Astrocyte of the spinal cord (primary cell): ENCODE measurements at regions not wholly inside any gene's neighbourhood (a gene's known extent, or its start where the extent isn't known, plus 50 kb on each side); places are given as distances from the start of the nearest gene placed in this dataset.

Source experiments
- DNase-seq: peaks from one replicate; pipeline ENCODE4 v3.0.0; 2011; ENCODE audit warnings: low read depth, low spot score
- H3K4me3 ChIP-seq: 2 replicates; pipeline ENCODE4 v1.5.1; 2011; ENCODE audit warnings: low read depth, mild to moderate bottlenecking, low read length, moderate library complexity
- in situ Hi-C: cut with HindIII; loops from 2 replicates; pipeline ENCODE4 v1.10.0; 2017; ENCODE audit warnings: low sequenced_read_pairs
- TF ChIP-seq, protein P1 (sequence below): IDR thresholded peaks from 2 replicates; pipeline ENCODE4 v1.5.1; 2012; ENCODE audit warnings: low read depth, mild to moderate bottlenecking, low read length, inconsistent platforms

DNA sequence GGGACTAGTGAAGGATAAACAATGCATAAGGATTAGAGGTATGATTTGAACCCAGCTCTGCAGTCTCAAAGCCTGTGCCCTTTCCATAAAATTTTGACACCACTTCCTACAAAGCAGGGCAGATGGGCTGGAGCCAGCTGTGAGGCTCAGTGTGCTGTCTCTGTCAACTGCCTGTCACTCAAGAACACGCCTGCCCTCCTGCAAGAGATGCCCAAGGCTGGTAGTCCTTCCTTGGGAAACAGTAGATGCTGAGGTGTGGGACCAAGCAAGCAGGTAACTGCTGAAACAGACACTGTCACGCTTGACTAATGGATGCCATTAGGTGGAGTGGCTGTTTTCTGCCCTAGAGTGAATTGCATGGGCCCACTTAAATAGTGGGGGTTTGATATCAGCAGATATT is 402.0 kb downstream of the PTPRU start:
- in situ Hi-C loops = no loop called here
- no peak for DNase-seq
- TF ChIP-seq, protein P1, sequence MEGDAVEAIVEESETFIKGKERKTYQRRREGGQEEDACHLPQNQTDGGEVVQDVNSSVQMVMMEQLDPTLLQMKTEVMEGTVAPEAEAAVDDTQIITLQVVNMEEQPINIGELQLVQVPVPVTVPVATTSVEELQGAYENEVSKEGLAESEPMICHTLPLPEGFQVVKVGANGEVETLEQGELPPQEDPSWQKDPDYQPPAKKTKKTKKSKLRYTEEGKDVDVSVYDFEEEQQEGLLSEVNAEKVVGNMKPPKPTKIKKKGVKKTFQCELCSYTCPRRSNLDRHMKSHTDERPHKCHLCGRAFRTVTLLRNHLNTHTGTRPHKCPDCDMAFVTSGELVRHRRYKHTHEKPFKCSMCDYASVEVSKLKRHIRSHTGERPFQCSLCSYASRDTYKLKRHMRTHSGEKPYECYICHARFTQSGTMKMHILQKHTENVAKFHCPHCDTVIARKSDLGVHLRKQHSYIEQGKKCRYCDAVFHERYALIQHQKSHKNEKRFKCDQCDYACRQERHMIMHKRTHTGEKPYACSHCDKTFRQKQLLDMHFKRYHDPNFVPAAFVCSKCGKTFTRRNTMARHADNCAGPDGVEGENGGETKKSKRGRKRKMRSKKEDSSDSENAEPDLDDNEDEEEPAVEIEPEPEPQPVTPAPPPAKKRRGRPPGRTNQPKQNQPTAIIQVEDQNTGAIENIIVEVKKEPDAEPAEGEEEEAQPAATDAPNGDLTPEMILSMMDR = no peak
- no peak overlapping the region for H3K4me3 ChIP-seq

DNA sequence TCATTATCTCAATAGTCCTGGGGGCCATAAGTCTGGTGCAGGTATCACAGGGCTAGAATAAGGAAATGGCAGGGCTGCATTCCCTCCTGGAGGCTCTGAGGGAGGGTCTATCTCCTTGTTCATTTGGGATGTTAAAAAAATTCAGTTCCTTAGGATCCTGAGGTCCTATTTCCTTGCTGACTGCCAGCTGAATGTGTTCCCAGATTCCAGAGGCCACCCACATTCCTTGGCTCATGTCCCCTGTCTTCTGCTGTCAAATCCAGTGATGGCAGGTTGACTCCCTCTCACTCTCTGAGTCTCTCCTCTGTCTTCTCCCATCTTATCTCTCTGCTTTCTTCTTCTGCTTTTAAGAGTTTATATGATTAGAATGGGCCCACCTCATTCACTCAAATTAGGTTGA is 400.6 kb downstream of the PTPRU start:
- H3K4me3 ChIP-seq = no peak overlapping the region
- no peak for DNase-seq
- in situ Hi-C loops = no loop called here
- TF ChIP-seq, protein P1 = no peak

DNA sequence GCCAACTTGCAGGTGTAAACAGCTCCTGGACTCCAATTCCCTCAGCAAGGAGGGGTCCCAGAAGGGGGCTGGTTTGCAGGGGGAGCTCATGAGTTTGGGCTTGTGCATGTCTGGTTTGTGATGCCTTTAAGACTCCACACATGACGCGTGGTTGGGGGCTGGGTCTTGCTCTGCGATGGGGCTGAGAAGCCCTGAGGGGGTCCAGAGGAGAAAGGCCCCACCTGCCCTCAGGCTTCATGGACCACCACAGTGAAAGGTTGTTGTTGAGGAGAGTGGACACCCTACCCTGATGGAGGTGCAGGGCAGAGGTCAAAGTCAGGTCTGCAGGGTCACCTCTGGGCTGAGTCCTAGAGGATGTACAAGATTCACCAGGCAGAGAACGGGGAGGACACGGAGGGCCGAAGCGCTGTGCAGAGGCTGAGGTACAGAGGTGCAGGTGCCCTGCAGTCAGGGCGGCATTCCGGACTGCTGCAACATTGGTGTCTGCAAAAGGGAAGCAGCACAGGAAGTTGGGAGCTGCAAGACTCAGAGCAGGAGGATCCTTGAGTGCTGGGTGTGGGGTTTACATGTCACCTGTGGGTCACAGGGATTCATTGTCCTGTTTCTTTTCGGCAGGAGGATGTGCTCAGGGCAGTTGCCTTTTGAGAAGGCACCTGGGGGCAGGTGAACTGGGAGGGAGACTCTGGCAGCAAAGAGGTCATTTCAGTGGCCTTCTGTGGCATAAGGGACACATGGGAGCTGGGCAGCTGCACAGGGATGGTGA is 399.4 kb downstream of the PTPRU start:
- in situ Hi-C loops = no loop called here
- H3K4me3 ChIP-seq = no peak overlapping the region
- no peak for DNase-seq
- TF ChIP-seq, protein P1 = no peak

DNA sequence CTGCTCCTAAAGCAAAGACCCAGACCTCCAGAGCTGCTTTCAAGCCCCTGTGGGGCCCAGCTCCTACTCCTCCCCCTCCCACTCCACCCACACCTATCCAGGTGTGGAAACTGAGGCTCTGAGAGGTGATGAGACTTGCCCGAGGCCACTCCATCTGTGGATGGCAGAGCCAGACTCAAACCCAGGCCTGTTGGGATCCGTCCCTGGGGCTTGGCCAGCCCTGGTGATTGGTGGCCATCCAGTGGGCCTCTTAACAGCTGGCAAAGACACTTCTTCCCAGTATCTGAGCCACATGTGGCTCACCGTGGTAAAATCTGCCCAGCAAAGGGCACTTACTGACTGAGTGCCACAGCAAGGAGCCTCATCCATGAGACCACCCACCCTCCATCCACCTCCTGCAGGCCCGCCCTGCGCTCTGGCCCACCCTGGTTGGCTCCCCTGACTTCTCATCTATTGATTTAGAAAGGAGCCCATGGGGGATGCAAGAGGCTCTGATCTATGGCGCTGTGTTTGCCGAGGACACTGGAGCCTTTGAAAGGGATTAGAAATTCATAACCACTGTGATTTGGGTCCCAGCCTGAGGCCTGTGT is 398.5 kb downstream of the PTPRU start:
- no peak overlapping the region for H3K4me3 ChIP-seq
- DNase-seq = no peak
- TF ChIP-seq, protein P1 = no peak
- in situ Hi-C loops = no loop called here

DNA sequence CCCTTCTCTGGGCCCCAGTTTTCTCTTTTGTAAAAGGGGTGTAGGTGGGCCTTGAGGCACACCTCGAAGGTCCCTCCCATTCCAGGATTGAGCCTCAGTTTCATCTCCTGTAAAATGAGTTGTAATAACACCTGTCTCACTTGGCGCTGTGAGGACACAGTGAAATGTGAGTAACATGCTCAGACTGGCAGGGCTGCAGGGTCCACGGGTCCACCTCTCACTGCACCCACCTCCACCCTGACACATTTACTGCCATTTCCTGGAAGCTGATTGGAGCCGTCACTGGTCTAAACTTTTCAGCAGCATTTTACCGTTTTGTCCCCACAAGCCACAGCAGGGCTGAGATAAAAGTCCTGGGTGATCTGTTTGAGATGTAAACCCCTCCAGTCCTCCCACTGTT is 398.0 kb downstream of the PTPRU start:
- in situ Hi-C loops = no loop called here
- TF ChIP-seq, protein P1 = no peak
- no peak for DNase-seq
- H3K4me3 ChIP-seq = no peak overlapping the region

DNA sequence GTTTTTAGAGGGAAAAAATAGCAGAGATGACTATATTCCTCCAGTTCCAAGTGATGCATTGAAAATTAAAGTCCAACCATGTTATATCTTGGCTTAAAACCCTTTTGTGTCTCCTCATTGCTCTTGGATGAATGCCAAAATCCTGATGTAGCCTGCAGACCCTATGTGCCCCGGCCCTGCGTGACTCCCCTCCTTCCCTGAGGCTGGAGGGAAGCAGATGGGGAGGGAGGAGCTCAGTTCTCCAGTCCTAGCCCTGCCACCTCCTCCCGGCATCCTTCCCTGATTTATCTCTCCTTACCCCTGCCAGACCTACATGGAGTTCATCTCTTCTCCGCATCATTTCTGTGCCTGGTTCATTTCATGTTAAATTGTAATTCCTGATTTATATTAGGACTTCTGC is 397.4 kb downstream of the PTPRU start:
- in situ Hi-C loops = no loop called here
- H3K4me3 ChIP-seq = no peak overlapping the region
- DNase-seq = no peak
- TF ChIP-seq, protein P1 = no peak
